Neural progenitor cell (in vitro differentiated cells): ENCODE measurements at regions not wholly inside any gene's neighbourhood (a gene's known extent, or its start where the extent isn't known, plus 50 kb on each side); places are given as distances from the start of the nearest gene placed in this dataset.

Source experiments
- EZH2 ChIP-seq: fragments of 200-600 bp; sonication (generic); IDR thresholded peaks from 2 replicates; pipeline ENCODE4 v1.6.1; 2017; ENCODE audit warnings: antibody characterized with exemption, mild to moderate bottlenecking, moderate library complexity
- EZH2phosphoT487 ChIP-seq: fragments of 200-600 bp; sonication (generic); IDR thresholded peaks from 2 replicates; pipeline ENCODE4 v1.6.1; 2017; ENCODE audit warnings: antibody characterized with exemption
- TF ChIP-seq, protein P1 (sequence below): fragments of 200-600 bp; sonication (generic); IDR thresholded peaks from 2 replicates; pipeline ENCODE4 v1.5.1; 2017; ENCODE audit warnings: antibody characterized with exemption, mild to moderate bottlenecking

DNA sequence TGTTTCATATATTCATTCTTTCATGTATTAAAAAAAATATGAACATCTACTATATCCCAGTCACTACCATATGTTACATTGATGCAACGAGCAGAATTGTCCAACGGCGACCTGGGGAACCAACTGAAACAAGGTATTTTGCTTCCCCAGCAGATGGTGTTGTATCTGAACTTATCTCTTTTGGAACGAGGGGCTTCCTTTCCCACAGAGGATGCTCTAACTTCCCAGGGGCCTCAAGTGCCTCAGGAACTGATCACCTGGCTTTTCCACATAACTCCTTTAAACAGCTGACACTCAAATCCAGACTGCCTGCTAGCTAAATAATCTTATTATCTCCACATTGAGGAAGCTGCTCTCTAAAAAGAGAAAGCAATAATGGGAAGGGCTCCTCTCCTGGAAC, 259.3 kb downstream of the HTR7 start:
- TF ChIP-seq, protein P1, sequence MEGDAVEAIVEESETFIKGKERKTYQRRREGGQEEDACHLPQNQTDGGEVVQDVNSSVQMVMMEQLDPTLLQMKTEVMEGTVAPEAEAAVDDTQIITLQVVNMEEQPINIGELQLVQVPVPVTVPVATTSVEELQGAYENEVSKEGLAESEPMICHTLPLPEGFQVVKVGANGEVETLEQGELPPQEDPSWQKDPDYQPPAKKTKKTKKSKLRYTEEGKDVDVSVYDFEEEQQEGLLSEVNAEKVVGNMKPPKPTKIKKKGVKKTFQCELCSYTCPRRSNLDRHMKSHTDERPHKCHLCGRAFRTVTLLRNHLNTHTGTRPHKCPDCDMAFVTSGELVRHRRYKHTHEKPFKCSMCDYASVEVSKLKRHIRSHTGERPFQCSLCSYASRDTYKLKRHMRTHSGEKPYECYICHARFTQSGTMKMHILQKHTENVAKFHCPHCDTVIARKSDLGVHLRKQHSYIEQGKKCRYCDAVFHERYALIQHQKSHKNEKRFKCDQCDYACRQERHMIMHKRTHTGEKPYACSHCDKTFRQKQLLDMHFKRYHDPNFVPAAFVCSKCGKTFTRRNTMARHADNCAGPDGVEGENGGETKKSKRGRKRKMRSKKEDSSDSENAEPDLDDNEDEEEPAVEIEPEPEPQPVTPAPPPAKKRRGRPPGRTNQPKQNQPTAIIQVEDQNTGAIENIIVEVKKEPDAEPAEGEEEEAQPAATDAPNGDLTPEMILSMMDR, result no peak
- TF ChIP-seq EZH2, result no peak
- TF ChIP-seq EZH2phosphoT487, result no peak
